ENCODE measurements at regions not wholly inside any gene's neighbourhood (a gene's known extent, or its start where the extent isn't known, plus 50 kb on each side); places are given as distances from the start of the nearest gene placed in this dataset.

DNA sequence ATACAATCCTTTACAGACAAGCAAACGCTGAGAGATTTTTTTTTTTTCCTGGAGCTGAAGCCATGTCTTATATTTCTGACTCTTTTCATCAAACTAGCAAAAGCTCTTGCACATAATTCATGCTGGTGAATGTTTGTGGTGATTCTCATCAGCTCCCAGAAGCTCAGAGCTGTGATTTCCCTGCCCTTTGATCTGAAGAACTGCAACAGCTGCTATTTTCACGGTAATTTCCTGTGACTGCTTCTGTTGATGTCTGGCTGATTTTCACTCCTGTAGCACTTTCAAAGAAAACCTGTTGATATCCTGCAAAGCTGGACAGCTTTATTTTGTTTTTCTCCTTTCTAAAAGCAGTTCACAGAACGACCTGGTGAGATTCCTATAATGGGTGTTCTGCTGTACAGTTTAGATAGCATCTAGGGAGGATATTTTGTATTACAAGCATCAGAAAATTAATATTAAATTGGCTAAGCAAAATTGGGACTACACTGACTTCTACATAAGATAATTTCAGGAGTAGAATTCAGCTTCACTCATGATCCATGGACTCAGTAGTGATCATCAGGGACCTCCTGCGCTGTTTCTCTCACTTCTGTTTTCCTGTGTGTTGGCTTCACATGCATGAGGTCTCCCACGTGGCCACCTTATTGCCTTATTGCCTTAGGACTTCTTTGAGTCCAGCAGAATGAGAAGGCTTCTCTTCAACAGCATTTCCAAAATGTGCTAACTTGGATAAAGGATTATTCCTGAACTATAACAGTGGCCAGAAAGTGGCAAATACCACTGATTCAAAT lies 1111.6 kb upstream of the SORCS1 start:
- TF ChIP-seq, protein P1, sequence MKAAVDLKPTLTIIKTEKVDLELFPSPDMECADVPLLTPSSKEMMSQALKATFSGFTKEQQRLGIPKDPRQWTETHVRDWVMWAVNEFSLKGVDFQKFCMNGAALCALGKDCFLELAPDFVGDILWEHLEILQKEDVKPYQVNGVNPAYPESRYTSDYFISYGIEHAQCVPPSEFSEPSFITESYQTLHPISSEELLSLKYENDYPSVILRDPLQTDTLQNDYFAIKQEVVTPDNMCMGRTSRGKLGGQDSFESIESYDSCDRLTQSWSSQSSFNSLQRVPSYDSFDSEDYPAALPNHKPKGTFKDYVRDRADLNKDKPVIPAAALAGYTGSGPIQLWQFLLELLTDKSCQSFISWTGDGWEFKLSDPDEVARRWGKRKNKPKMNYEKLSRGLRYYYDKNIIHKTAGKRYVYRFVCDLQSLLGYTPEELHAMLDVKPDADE (IDR thresholded peaks at IDR 0.05) = no peak
- TF ChIP-seq ZNF114 (CRISPR knock-in tag; IDR thresholded peaks at IDR 0.05) (no peak), CREB1 (CRISPR knock-in tag; IDR thresholded peaks at IDR 0.05; ENCODE audit: low read depth) (no peak), POLR2AphosphoS5 (IDR thresholded peaks at IDR 0.05; ENCODE audit: low read depth) (no peak), EZH2 (IDR thresholded peaks at IDR 0.05; ENCODE audit: low read depth, unreplicated experiment) (no peak), EZH2phosphoT487 (IDR thresholded peaks at IDR 0.05; ENCODE audit: unreplicated experiment) (no peak), ZNF331 (CRISPR knock-in tag; IDR thresholded peaks at IDR 0.05; ENCODE audit: low read depth) (no peak), JUNB (IDR thresholded peaks at IDR 0.05; ENCODE audit: unreplicated experiment) (no peak), NANOG (IDR thresholded peaks at IDR 0.05; ENCODE audit: borderline replicate concordance) (no peak), STAT1 (IDR thresholded peaks at IDR 0.05; ENCODE audit: unreplicated experiment) (no peak)
- TF ChIP-seq, protein P2, sequence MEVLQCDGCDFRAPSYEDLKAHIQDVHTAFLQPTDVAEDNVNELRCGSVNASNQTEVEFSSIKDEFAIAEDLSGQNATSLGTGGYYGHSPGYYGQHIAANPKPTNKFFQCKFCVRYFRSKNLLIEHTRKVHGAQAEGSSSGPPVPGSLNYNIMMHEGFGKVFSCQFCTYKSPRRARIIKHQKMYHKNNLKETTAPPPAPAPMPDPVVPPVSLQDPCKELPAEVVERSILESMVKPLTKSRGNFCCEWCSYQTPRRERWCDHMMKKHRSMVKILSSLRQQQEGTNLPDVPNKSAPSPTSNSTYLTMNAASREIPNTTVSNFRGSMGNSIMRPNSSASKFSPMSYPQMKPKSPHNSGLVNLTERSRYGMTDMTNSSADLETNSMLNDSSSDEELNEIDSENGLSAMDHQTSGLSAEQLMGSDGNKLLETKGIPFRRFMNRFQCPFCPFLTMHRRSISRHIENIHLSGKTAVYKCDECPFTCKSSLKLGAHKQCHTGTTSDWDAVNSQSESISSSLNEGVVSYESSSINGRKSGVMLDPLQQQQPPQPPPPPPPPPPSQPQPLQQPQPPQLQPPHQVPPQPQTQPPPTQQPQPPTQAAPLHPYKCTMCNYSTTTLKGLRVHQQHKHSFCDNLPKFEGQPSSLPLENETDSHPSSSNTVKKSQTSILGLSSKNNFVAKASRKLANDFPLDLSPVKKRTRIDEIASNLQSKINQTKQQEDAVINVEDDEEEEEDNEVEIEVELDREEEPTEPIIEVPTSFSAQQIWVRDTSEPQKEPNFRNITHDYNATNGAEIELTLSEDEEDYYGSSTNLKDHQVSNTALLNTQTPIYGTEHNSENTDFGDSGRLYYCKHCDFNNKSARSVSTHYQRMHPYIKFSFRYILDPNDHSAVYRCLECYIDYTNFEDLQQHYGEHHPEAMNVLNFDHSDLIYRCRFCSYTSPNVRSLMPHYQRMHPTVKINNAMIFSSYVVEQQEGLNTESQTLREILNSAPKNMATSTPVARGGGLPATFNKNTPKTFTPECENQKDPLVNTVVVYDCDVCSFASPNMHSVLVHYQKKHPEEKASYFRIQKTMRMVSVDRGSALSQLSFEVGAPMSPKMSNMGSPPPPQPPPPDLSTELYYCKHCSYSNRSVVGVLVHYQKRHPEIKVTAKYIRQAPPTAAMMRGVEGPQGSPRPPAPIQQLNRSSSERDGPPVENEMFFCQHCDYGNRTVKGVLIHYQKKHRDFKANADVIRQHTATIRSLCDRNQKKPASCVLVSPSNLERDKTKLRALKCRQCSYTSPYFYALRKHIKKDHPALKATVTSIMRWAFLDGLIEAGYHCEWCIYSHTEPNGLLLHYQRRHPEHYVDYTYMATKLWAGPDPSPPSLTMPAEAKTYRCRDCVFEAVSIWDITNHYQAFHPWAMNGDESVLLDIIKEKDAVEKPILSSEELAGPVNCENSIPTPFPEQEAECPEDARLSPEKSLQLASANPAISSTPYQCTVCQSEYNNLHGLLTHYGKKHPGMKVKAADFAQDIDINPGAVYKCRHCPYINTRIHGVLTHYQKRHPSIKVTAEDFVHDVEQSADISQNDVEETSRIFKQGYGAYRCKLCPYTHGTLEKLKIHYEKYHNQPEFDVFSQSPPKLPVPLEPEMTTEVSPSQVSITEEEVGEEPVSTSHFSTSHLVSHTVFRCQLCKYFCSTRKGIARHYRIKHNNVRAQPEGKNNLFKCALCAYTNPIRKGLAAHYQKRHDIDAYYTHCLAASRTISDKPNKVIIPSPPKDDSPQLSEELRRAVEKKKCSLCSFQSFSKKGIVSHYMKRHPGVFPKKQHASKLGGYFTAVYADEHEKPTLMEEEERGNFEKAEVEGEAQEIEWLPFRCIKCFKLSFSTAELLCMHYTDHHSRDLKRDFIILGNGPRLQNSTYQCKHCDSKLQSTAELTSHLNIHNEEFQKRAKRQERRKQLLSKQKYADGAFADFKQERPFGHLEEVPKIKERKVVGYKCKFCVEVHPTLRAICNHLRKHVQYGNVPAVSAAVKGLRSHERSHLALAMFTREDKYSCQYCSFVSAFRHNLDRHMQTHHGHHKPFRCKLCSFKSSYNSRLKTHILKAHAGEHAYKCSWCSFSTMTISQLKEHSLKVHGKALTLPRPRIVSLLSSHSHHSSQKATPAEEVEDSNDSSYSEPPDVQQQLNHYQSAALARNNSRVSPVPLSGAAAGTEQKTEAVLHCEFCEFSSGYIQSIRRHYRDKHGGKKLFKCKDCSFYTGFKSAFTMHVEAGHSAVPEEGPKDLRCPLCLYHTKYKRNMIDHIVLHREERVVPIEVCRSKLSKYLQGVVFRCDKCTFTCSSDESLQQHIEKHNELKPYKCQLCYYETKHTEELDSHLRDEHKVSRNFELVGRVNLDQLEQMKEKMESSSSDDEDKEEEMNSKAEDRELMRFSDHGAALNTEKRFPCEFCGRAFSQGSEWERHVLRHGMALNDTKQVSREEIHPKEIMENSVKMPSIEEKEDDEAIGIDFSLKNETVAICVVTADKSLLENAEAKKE (CRISPR knock-in tag; IDR thresholded peaks at IDR 0.05) = no peak
- TF ChIP-seq, protein P3, sequence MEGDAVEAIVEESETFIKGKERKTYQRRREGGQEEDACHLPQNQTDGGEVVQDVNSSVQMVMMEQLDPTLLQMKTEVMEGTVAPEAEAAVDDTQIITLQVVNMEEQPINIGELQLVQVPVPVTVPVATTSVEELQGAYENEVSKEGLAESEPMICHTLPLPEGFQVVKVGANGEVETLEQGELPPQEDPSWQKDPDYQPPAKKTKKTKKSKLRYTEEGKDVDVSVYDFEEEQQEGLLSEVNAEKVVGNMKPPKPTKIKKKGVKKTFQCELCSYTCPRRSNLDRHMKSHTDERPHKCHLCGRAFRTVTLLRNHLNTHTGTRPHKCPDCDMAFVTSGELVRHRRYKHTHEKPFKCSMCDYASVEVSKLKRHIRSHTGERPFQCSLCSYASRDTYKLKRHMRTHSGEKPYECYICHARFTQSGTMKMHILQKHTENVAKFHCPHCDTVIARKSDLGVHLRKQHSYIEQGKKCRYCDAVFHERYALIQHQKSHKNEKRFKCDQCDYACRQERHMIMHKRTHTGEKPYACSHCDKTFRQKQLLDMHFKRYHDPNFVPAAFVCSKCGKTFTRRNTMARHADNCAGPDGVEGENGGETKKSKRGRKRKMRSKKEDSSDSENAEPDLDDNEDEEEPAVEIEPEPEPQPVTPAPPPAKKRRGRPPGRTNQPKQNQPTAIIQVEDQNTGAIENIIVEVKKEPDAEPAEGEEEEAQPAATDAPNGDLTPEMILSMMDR (conservative IDR thresholded peaks at IDR 0.05; ENCODE audit: low read depth in 2 of 2) = no peak
- TF ChIP-seq, protein P4, sequence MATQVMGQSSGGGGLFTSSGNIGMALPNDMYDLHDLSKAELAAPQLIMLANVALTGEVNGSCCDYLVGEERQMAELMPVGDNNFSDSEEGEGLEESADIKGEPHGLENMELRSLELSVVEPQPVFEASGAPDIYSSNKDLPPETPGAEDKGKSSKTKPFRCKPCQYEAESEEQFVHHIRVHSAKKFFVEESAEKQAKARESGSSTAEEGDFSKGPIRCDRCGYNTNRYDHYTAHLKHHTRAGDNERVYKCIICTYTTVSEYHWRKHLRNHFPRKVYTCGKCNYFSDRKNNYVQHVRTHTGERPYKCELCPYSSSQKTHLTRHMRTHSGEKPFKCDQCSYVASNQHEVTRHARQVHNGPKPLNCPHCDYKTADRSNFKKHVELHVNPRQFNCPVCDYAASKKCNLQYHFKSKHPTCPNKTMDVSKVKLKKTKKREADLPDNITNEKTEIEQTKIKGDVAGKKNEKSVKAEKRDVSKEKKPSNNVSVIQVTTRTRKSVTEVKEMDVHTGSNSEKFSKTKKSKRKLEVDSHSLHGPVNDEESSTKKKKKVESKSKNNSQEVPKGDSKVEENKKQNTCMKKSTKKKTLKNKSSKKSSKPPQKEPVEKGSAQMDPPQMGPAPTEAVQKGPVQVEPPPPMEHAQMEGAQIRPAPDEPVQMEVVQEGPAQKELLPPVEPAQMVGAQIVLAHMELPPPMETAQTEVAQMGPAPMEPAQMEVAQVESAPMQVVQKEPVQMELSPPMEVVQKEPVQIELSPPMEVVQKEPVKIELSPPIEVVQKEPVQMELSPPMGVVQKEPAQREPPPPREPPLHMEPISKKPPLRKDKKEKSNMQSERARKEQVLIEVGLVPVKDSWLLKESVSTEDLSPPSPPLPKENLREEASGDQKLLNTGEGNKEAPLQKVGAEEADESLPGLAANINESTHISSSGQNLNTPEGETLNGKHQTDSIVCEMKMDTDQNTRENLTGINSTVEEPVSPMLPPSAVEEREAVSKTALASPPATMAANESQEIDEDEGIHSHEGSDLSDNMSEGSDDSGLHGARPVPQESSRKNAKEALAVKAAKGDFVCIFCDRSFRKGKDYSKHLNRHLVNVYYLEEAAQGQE (IDR thresholded peaks at IDR 0.05; ENCODE audit: unreplicated experiment) = no peak
- Histone ChIP-seq H4K20me1 (replicated peaks; ENCODE audit: insufficient read depth) (no peaks in the 10 kb centered on the region), H3K4me1 (ENCODE audit: insufficient read depth) (no peaks in the 10 kb centered on the region), H3K79me2 (replicated peaks; ENCODE audit: insufficient read depth) (no peaks in the 10 kb centered on the region), H2AFZ (no peak overlapping the region), H3K27me3 (ENCODE audit: insufficient read depth) (no peaks in the 10 kb centered on the region), H3K36me3 (ENCODE audit: insufficient read depth) (no peaks in the 10 kb centered on the region), H3K9me2 (ENCODE audit: insufficient read depth) (peaks cover 6% of the 10 kb centered on the region), H3F3A (replicated peaks; ENCODE audit: low read depth) (no peaks in the 10 kb centered on the region), H3K4me2 (no peak overlapping the region), H3K27ac (ENCODE audit: low read depth) (no peak overlapping the region), H3K4me3 (no peak overlapping the region)
- peak; percentile 7 for DNase-seq (ENCODE audit: low spot score)
- no peaks in the 10 kb centered on the region for H3K36me3 Mint-ChIP-seq (ENCODE audit: low read depth)
- H3K4me1 Mint-ChIP-seq = no peaks in the 10 kb centered on the region
- peaks cover 4% of the 10 kb centered on the region; the same call in 1 of the 3 replicates for H3K9me3 Mint-ChIP-seq
- H3K4me3 Mint-ChIP-seq = no peak overlapping the region
- H3K27me3 Mint-ChIP-seq (ENCODE audit: insufficient read depth, low read depth, poor library complexity) = no peaks in the 10 kb centered on the region
- no peak overlapping the region for H3K27ac Mint-ChIP-seq
- ATAC-seq = no peak

Measured in GM23338 (cell line).